Fibroblast of lung (primary cell): ENCODE measurements at regions not wholly inside any gene's neighbourhood (a gene's known extent, or its start where the extent isn't known, plus 50 kb on each side); places are given as distances from the start of the nearest gene placed in this dataset.

Source experiments
- CTCF ChIP-seq, 2 donors: IDR thresholded peaks in 1 of 2; conservative IDR thresholded peaks in 1 of 2; 1 replicate in 1 of 2; 2 replicates in 1 of 2; pipeline ENCODE4 v1.5.1; 2011 to 2012; ENCODE audit warnings: low read length in 2 of 2, control low read depth in 1 of 2, inconsistent platforms in 1 of 2, low read depth in 1 of 2, mild to moderate bottlenecking in 1 of 2
- EZH2 ChIP-seq: IDR thresholded peaks from 2 replicates; pipeline ENCODE4 v1.5.1; 2012; ENCODE audit warnings: low read length, control low read depth, mild to moderate bottlenecking; ENCODE audit errors: missing control alignments

GRCh38 chr12:113620437-113620976, 148.8 kb upstream of the LHX5 start:
- no peak for TF ChIP-seq CTCF (conservative IDR thresholded peaks at IDR 0.05 in 1 of 2, IDR thresholded peaks at IDR 0.05 in 1 of 2; ENCODE audit: low read depth in 1 of 2, low read length in 2 of 2)
- no peak for TF ChIP-seq EZH2
